IMR-90 (cell line): ENCODE measurements at regions not wholly inside any gene's neighbourhood (a gene's known extent, or its start where the extent isn't known, plus 50 kb on each side); places are given as distances from the start of the nearest gene placed in this dataset.

ENCODE experiments used
- ATAC-seq: fragments of 200-7000 bp; cut with Tn5 transposase; 2 replicates; pipeline ENCODE4 v1.9.1; 2020; ENCODE audit warnings: low read depth, mild to moderate bottlenecking, moderate library complexity
- BruUV-seq: library from RNA; stranded (reverse); fragments of 400-500 nt; replicated peaks from 2 replicates; lab custom pipeline; 2021; lab: Mats Ljungman, UMichigan
- CTCF ChIA-PET: fragments of 300-600 bp; formaldehyde crosslinking; extraction: SDS; loops from one replicate; lab custom pipeline; 2021; ENCODE audit warnings: antibody characterized with exemption; lab: Yijun Ruan, JAX
- POLR2A ChIA-PET: fragments of 300-600 bp; sonication (Branson Sonifier 250); formaldehyde crosslinking; loops from one replicate; lab custom pipeline; 2022; ENCODE audit warnings: antibody characterized with exemption; ENCODE audit not compliant: unreplicated experiment; lab: Charles Lee
- DNase-seq: peaks from one replicate; pipeline ENCODE4 v3.0.0; 2013
- H2AFZ ChIP-seq: replicated peaks from 2 replicates; pipeline ENCODE3; 2013; ENCODE audit warnings: low read length, mild to moderate bottlenecking; ENCODE audit not compliant: poor library complexity
- H2AK5ac ChIP-seq: 2 replicates; pipeline ENCODE4 v1.6.1; 2013; ENCODE audit warnings: low read depth, low read length, inconsistent platforms
- H2AK9ac ChIP-seq: replicated peaks from 2 replicates; pipeline ENCODE3; 2013; ENCODE audit warnings: mild to moderate bottlenecking, low read depth, low read length, moderate library complexity; ENCODE audit not compliant: poor library complexity
- H2BK120ac ChIP-seq: 2 replicates; pipeline ENCODE4 v1.6.1; 2013; ENCODE audit warnings: low read depth, low read length, inconsistent platforms
- H2BK15ac ChIP-seq: 3 replicates; pipeline ENCODE4 v1.6.1; 2013; ENCODE audit warnings: low read depth, low read length, inconsistent platforms
- H2BK20ac ChIP-seq: 2 replicates; pipeline ENCODE4 v1.6.1; 2013; ENCODE audit warnings: low read depth, mild to moderate bottlenecking, inconsistent platforms, low read length, moderate library complexity
- H2BK5ac ChIP-seq: 2 replicates; pipeline ENCODE4 v1.6.1; 2013; ENCODE audit warnings: mild to moderate bottlenecking, low read depth, low read length, inconsistent platforms; ENCODE audit not compliant: poor library complexity, severe bottlenecking
- H3K14ac ChIP-seq: replicated peaks from 2 replicates; pipeline ENCODE4 v1.6.1; 2013; ENCODE audit warnings: low read depth, low read length, inconsistent platforms
- H3K18ac ChIP-seq: 2 replicates; pipeline ENCODE4 v1.6.1; 2013; ENCODE audit warnings: low read depth, low read length, control low read depth
- H3K23ac ChIP-seq: 2 replicates; pipeline ENCODE4 v1.6.1; 2013; ENCODE audit warnings: low read depth, low read length, inconsistent platforms
- H3K27ac ChIP-seq: 2 replicates; pipeline ENCODE4 v1.5.1; 2013; ENCODE audit warnings: mild to moderate bottlenecking, control low read depth, low read length; ENCODE audit not compliant: insufficient read depth
- H3K27me3 ChIP-seq: 2 replicates; pipeline ENCODE4 v1.6.1; 2013; ENCODE audit warnings: low read length; ENCODE audit not compliant: control insufficient read depth, insufficient read depth
- H3K36me3 ChIP-seq: 2 replicates; pipeline ENCODE4 v1.6.1; 2013; ENCODE audit warnings: low read length, mixed read lengths; ENCODE audit not compliant: control insufficient read depth, insufficient read depth
- H3K4ac ChIP-seq: 2 replicates; pipeline ENCODE4 v1.6.1; 2013; ENCODE audit warnings: low read depth, low read length, inconsistent platforms
- H3K4me1 ChIP-seq: 2 replicates; pipeline ENCODE4 v1.6.1; 2013; ENCODE audit warnings: low read length, mixed read lengths; ENCODE audit not compliant: control insufficient read depth, insufficient read depth
- H3K4me2 ChIP-seq: 2 replicates; pipeline ENCODE4 v1.6.1; 2013; ENCODE audit warnings: low read depth, mild to moderate bottlenecking, control low read depth, low read length, moderate library complexity
- H3K4me3 ChIP-seq: 2 replicates; pipeline ENCODE4 v1.5.1; 2013; ENCODE audit warnings: low read depth, mild to moderate bottlenecking, control low read depth, low read length, moderate library complexity; ENCODE audit not compliant: insufficient read depth
- H3K56ac ChIP-seq: 2 replicates; pipeline ENCODE4 v1.6.1; 2013; ENCODE audit warnings: low read length, inconsistent platforms; ENCODE audit not compliant: insufficient read depth; ENCODE audit errors: extremely low read depth
- H3K79me1 ChIP-seq, 2 experiments: 2 replicates each; pipeline ENCODE4 v1.6.1; 2013; ENCODE audit warnings: low read length in 2 of 2, inconsistent platforms in 1 of 2, low read depth in 1 of 2
- H3K9ac ChIP-seq: 2 replicates; pipeline ENCODE4 v1.6.1; 2013; ENCODE audit warnings: low read depth, low read length, control low read depth
- H3K9me1 ChIP-seq: 2 replicates; pipeline ENCODE4 v1.6.1; 2013; ENCODE audit warnings: low read length, inconsistent platforms; ENCODE audit not compliant: insufficient read depth
- H3K9me3 ChIP-seq: 2 replicates; pipeline ENCODE4 v1.6.1; 2013; ENCODE audit warnings: low read length; ENCODE audit not compliant: control insufficient read depth, insufficient read depth
- H4K20me1 ChIP-seq: 2 replicates; pipeline ENCODE4 v1.6.1; 2013; ENCODE audit warnings: low read length, inconsistent platforms; ENCODE audit not compliant: insufficient read depth
- H4K5ac ChIP-seq: 2 replicates; pipeline ENCODE4 v1.6.1; 2013; ENCODE audit warnings: mild to moderate bottlenecking, low read depth, low read length, control low read depth
- H4K8ac ChIP-seq, 2 experiments: 2 replicates each; pipeline ENCODE4 v1.6.1; 2013; ENCODE audit warnings: low read depth in 2 of 2, low read length in 2 of 2, control low read depth in 1 of 2, inconsistent platforms in 1 of 2
- H4K91ac ChIP-seq: 2 replicates; pipeline ENCODE4 v1.6.1; 2013; ENCODE audit warnings: low read depth, low read length, inconsistent platforms; ENCODE audit not compliant: insufficient read depth
- BHLHE40 ChIP-seq: fragments of 150-350 bp; IDR thresholded peaks from 2 replicates; pipeline ENCODE4 v1.6.1; 2016; ENCODE audit warnings: mild to moderate bottlenecking, low read depth, low read length
- WGBS, 2 experiments: methylation state at CpG; one replicate each; pipeline versions ENCODE4 v1.1.5 to v1.1.7; 2013; ENCODE audit warnings: missing lambda C conversion rate in 2 of 2; ENCODE audit not compliant: insufficient read length in 1 of 2; ENCODE audit errors: extremely low coverage in 2 of 2; 5-methylcytosine and 5-hydroxymethylcytosine counted together
- dilution Hi-C: fragments of 300-500 bp; cut with HindIII; formaldehyde crosslinking; loops from one replicate; pipeline ENCODE4 v1.14.3; 2018; ENCODE audit warnings: low sequenced_read_pairs; ENCODE audit not compliant: unreplicated experiment
- in situ Hi-C: fragments of 300-500 bp; cut with MboI; formaldehyde crosslinking; loops from 3 replicates; pipeline ENCODE4 v1.14.3; 2019; ENCODE audit warnings: low sequenced_read_pairs, inconsistent platforms, mixed read lengths
- intact Hi-C: fragments of 100-400 bp; cut with micrococcal nuclease; formaldehyde crosslinking; loops from 2 replicates; pipeline ENCODE4 v1.10.0; 2022
- TF ChIP-seq, protein P1 (sequence below): conservative IDR thresholded peaks from 2 replicates; pipeline ENCODE4 v1.5.1; 2012; ENCODE audit warnings: mild to moderate bottlenecking, low read depth, low read length, improper control_type of control experiment

DNA sequence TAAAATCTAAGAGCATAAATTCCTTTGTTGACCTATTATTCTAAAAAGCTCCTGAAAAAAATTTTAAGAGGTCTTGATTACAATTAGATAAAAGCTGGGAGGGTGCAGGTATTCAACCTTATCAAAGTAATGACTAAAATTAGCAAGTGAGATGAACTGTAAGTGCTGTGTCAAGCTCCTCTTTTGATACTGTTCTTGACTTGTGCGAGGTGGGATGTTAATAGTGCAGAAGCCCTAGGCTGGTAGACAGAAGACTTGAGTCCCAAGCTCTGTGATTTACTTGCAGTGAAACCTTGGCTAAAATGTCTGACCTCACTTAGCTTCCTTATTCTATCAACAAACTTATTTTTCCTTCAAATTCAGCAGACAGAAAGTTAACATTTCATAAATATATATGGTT lies 637.5 kb downstream of the DSC3 start:
- ChIA-PET CTCF (no interaction called here), POLR2A (no interaction called here)
- no peak for DNase-seq
- no peak overlapping the region for H2BK20ac ChIP-seq
- no peak overlapping the region for H3K4me3 ChIP-seq
- H3K23ac ChIP-seq: no peak overlapping the region
- no peak overlapping the region for H2AK9ac ChIP-seq
- dilution Hi-C loops (no loop called here), in situ Hi-C loops (no loop called here), intact Hi-C loops (no loop called here)
- H3K18ac ChIP-seq: no peak overlapping the region
- no peaks in the 10 kb centered on the region for H4K20me1 ChIP-seq
- H3K56ac ChIP-seq: no peak overlapping the region
- no peak overlapping the region for H4K91ac ChIP-seq
- no peaks in the 10 kb centered on the region for H3K9me1 ChIP-seq
- H2AFZ ChIP-seq: no peak overlapping the region
- no peak overlapping the region for H3K9ac ChIP-seq
- no peaks in the 10 kb centered on the region for H3K36me3 ChIP-seq
- no peak for TF ChIP-seq BHLHE40
- TF ChIP-seq, protein P1, sequence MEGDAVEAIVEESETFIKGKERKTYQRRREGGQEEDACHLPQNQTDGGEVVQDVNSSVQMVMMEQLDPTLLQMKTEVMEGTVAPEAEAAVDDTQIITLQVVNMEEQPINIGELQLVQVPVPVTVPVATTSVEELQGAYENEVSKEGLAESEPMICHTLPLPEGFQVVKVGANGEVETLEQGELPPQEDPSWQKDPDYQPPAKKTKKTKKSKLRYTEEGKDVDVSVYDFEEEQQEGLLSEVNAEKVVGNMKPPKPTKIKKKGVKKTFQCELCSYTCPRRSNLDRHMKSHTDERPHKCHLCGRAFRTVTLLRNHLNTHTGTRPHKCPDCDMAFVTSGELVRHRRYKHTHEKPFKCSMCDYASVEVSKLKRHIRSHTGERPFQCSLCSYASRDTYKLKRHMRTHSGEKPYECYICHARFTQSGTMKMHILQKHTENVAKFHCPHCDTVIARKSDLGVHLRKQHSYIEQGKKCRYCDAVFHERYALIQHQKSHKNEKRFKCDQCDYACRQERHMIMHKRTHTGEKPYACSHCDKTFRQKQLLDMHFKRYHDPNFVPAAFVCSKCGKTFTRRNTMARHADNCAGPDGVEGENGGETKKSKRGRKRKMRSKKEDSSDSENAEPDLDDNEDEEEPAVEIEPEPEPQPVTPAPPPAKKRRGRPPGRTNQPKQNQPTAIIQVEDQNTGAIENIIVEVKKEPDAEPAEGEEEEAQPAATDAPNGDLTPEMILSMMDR: no peak
- no peak overlapping the region for H2BK15ac ChIP-seq
- no peak overlapping the region for H3K4ac ChIP-seq
- WGBS, 2 experiments: no CpG with 5 or more reads among the region's 1 CpG
- H3K27me3 ChIP-seq: no peaks in the 10 kb centered on the region
- H3K4me1 ChIP-seq: no peaks in the 10 kb centered on the region
- H3K4me2 ChIP-seq: no peak overlapping the region
- no peaks in the 10 kb centered on the region for H3K79me1 ChIP-seq
- no TSS peak for BruUV-seq
- no peak for ATAC-seq
- no peak overlapping the region for H3K27ac ChIP-seq
- no peak overlapping the region for H3K14ac ChIP-seq
- no peak overlapping the region for H2AK5ac ChIP-seq
- H4K8ac ChIP-seq: no peak overlapping the region
- H2BK120ac ChIP-seq: no peak overlapping the region
- no peak overlapping the region for H2BK5ac ChIP-seq
- H3K9me3 ChIP-seq: peaks cover 3% of the 10 kb centered on the region; the same call in 1 of the 2 replicates
- no peak overlapping the region for H4K5ac ChIP-seq
